IPS-18a (cell line): ENCODE measurements at regions not wholly inside any gene's neighbourhood (a gene's known extent, or its start where the extent isn't known, plus 50 kb on each side); places are given as distances from the start of the nearest gene placed in this dataset.
"Not testable (repeated sequence)": the region's sequence is repeated elsewhere in the genome, so short reads cannot be mapped to it uniquely, and the experiment has no call there.

Experiments used
- H3K27ac ChIP-seq: one replicate; pipeline ENCODE4 v1.5.1; 2013; ENCODE audit warnings: low read length
- H3K27me3 ChIP-seq: one replicate; pipeline ENCODE4 v1.6.1; 2013; ENCODE audit warnings: mild to moderate bottlenecking, low read length; ENCODE audit not compliant: control insufficient read depth, insufficient read depth
- H3K36me3 ChIP-seq: one replicate; pipeline ENCODE4 v1.6.1; 2013; ENCODE audit warnings: low read depth, low read length; ENCODE audit not compliant: control insufficient read depth
- H3K4me1 ChIP-seq: one replicate; pipeline ENCODE4 v1.6.1; 2013; ENCODE audit warnings: low read depth, low read length; ENCODE audit not compliant: control insufficient read depth
- H3K4me3 ChIP-seq: one replicate; pipeline ENCODE4 v1.5.1; 2013; ENCODE audit warnings: low read length
- H3K9ac ChIP-seq: one replicate; pipeline ENCODE4 v1.6.1; 2013; ENCODE audit warnings: mild to moderate bottlenecking, low read length, moderate library complexity
- H3K9me3 ChIP-seq: one replicate; pipeline ENCODE4 v1.6.1; 2013; ENCODE audit warnings: low read depth, low read length; ENCODE audit not compliant: control insufficient read depth

DNA sequence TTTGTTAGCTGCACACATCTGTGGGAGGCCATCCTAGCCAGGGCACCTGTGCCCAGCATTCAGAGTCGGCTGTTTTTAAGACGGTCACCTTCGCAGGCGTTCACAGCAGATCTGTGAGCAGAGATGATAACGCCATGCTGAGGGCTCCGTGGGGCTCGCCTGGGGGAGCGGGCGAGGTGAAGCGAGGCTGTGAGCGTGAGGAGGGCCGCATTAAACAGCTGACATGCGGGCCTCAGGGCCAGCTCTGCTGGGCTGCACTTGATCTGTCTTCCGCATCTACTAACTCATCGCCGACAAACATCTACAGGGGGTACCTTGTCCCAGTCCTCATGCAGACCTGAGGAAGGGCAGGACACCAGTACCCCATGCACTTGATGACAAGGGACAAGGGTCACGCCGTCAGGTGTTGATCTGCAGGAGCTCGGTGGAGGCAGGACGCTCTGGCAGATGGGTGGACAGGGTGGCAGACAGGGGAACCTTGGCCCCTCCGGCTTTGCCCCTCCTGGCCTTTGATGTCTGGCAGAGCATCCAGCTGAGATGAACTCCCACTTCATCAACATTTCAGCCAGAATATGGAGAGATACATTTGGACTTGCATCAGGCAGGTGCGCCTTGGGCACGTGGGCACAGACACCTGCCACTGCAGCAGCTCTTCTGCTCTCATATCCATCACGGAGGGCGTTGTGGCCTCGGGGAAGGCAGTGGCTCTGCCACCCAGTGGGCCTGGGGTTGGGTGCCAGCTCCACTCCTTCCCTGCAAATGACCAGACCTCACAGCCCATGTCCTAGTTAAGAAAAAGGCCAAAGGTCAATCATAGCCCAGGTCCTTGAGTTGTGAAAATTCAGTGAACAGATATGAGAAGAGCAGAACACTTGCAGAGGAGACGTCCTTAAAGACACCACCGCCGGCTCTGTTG lies 822.9 kb downstream of the BRD1 start:
- H3K9ac ChIP-seq, result no peak overlapping the region
- H3K27ac ChIP-seq, result no peak overlapping the region
- no peaks in the 10 kb centered on the region for H3K36me3 ChIP-seq
- no peaks in the 10 kb centered on the region for H3K9me3 ChIP-seq
- no peaks in the 10 kb centered on the region for H3K27me3 ChIP-seq
- H3K4me1 ChIP-seq, result no peaks in the 10 kb centered on the region
- no peak overlapping the region for H3K4me3 ChIP-seq

DNA sequence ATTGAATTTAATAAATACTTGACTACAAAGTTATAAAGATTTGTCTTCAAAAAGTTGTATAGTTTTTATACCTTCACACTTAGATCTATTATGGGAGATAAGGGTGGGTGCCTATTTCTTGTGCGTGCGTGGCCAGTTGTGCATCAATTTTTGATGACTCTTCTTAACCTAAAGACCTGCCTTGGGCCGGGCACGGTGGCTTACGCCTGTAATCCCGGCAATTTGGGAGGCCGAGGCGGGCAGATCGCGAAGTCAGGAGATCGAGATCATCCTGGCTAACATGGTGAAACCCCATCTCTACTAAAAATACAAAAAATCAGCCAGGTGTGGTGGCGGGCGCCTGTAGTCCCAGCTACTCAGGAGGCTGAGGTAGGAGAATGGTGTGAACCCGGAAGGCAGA lies 830.1 kb downstream of the BRD1 start:
- H3K9ac ChIP-seq, H3K36me3 ChIP-seq, H3K4me3 ChIP-seq, H3K4me1 ChIP-seq, H3K9me3 ChIP-seq, H3K27ac ChIP-seq, H3K27me3 ChIP-seq: not testable (repeated sequence)

- H3K9me3 ChIP-seq, result no peaks in the 10 kb centered on the region
- H3K9ac ChIP-seq, result no peak overlapping the region
- H3K36me3 ChIP-seq, result no peaks in the 10 kb centered on the region
- no peak overlapping the region for H3K4me3 ChIP-seq
- no peaks in the 10 kb centered on the region for H3K4me1 ChIP-seq
- H3K27ac ChIP-seq, result no peak overlapping the region
- no peaks in the 10 kb centered on the region for H3K27me3 ChIP-seq
These were observed 834.0 kb downstream of the BRD1 start for GRCh38 chr22:48993655-48994054.

- H3K27me3 ChIP-seq, result no peaks in the 10 kb centered on the region
These were observed 843.0 kb downstream of the BRD1 start for GRCh38 chr22:48984639-48985038.

GRCh38 chr22:48982321-48982905 lies 845.3 kb downstream of the BRD1 start:
- no peaks in the 10 kb centered on the region for H3K27me3 ChIP-seq

More at GRCh38 chr22:48984639-48985038, 843.0 kb downstream of the BRD1 start:
- Histone ChIP-seq H3K9me3 (no peaks in the 10 kb centered on the region), H3K9ac (no peak overlapping the region), H3K36me3 (no peaks in the 10 kb centered on the region), H3K4me3 (no peak overlapping the region), H3K4me1 (no peaks in the 10 kb centered on the region), H3K27ac (no peak overlapping the region)

GRCh38 chr22:48981371-48982061 lies 846.2 kb downstream of the BRD1 start:
- no peaks in the 10 kb centered on the region for H3K27me3 ChIP-seq
- H3K9me3 ChIP-seq, result no peaks in the 10 kb centered on the region
- H3K36me3 ChIP-seq, result no peaks in the 10 kb centered on the region
- H3K9ac ChIP-seq, result no peak overlapping the region
- no peaks in the 10 kb centered on the region for H3K4me1 ChIP-seq
- no peak overlapping the region for H3K27ac ChIP-seq
- no peak overlapping the region for H3K4me3 ChIP-seq

More at GRCh38 chr22:48982321-48982905, 845.3 kb downstream of the BRD1 start:
- no peaks in the 10 kb centered on the region for H3K36me3 ChIP-seq
- H3K9me3 ChIP-seq, result no peaks in the 10 kb centered on the region
- no peak overlapping the region for H3K27ac ChIP-seq
- H3K4me3 ChIP-seq, result no peak overlapping the region
- no peaks in the 10 kb centered on the region for H3K4me1 ChIP-seq
- H3K9ac ChIP-seq, result no peak overlapping the region

DNA sequence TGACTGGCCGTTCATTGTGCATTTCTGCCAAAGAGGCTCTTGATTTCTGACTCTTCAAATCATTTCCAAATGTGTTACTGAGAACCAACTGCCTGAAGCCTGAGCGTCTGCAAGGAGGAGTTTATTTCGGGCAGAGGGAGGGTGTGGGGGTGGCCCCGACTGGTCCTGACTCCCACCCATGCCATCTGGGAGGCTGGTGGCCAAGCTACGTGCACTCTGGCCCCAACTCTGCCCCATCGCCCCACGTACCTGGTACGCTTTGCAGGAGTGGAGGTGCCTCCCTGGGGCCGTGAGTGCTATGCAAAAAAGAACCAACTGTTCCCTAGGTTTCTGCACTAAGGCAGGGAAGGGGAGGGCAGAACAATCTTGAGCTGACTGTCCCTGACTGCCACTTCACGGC lies 846.8 kb downstream of the BRD1 start:
- Histone ChIP-seq H3K9ac (no peak overlapping the region), H3K36me3 (no peaks in the 10 kb centered on the region), H3K27me3 (no peaks in the 10 kb centered on the region), H3K9me3 (no peaks in the 10 kb centered on the region), H3K4me1 (no peaks in the 10 kb centered on the region), H3K27ac (no peak overlapping the region), H3K4me3 (no peak overlapping the region)

- H3K9me3 ChIP-seq, result no peaks in the 10 kb centered on the region
- no peak overlapping the region for H3K27ac ChIP-seq
- no peak overlapping the region for H3K4me3 ChIP-seq
- H3K27me3 ChIP-seq, result no peaks in the 10 kb centered on the region
- H3K36me3 ChIP-seq, result no peaks in the 10 kb centered on the region
- no peak overlapping the region for H3K9ac ChIP-seq
- no peaks in the 10 kb centered on the region for H3K4me1 ChIP-seq
These were observed 847.3 kb downstream of the BRD1 start for GRCh38 chr22:48980409-48980808.

GRCh38 chr22:48979482-48979881 lies 848.2 kb downstream of the BRD1 start:
- no peak overlapping the region for H3K4me3 ChIP-seq
- no peak overlapping the region for H3K27ac ChIP-seq
- H3K27me3 ChIP-seq, result no peaks in the 10 kb centered on the region
- H3K9ac ChIP-seq, result no peak overlapping the region
- no peaks in the 10 kb centered on the region for H3K36me3 ChIP-seq
- H3K4me1 ChIP-seq, result no peaks in the 10 kb centered on the region
- H3K9me3 ChIP-seq, result no peaks in the 10 kb centered on the region

DNA sequence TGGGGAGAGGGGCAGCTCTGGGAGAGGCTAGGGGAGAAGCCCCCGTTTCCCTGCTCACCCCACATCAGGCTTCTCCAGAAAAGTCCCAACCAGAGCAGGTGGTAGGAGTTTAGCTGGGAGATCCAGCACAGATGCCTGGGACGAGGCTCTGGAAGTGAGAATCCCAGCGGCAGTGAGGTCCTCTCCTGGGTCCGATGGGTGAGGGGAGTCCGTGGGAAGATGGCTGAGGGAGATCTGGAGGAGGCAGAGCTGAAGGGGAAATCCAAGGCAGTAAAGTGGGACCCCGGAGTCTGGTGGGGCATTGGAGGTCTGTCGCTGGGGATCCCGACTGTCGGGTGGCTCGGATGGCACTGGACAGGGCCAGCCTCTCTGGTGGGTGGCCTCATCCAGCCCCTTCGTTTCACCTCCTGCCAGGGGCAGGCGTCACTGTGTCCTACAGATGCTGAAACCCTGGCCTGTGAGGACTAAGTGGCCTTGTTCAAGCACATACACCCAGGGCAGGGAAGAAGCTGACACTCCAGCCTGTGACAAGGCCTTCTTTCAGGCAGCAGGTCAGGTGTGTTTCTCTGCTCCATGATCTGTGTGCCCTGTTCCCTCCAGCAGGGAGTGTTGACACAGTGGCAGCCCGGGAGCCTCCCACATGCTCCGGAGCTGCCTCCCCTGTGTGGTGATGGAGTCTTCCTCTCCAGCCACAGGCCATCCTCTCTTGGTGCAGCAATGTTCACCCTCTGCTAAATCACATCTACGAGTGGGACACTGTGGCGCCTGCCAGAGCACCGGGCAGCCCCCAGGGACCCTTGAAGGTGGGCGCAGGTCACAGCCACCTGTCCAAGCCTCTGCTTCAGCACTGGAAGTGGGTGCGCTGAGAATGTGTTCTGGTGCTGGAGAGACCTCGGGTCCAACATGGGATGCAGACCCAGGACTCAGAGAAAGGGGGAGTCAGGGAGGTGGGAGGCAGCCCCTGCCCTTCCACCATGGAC lies 850.8 kb downstream of the BRD1 start:
- H3K9me3 ChIP-seq, result no peaks in the 10 kb centered on the region
- no peak overlapping the region for H3K4me3 ChIP-seq
- no peak overlapping the region for H3K27ac ChIP-seq
- no peaks in the 10 kb centered on the region for H3K36me3 ChIP-seq
- H3K27me3 ChIP-seq, result no peaks in the 10 kb centered on the region
- H3K4me1 ChIP-seq, result no peaks in the 10 kb centered on the region
- no peak overlapping the region for H3K9ac ChIP-seq

- no peaks in the 10 kb centered on the region for H3K36me3 ChIP-seq
- no peak overlapping the region for H3K4me3 ChIP-seq
- H3K27me3 ChIP-seq, result no peaks in the 10 kb centered on the region
- H3K4me1 ChIP-seq, result no peaks in the 10 kb centered on the region
- H3K9me3 ChIP-seq, result no peaks in the 10 kb centered on the region
- no peak overlapping the region for H3K9ac ChIP-seq
- no peak overlapping the region for H3K27ac ChIP-seq
These were observed 851.8 kb downstream of the BRD1 start for GRCh38 chr22:48975886-48976285.
